ENCODE measurements at regions not wholly inside any gene's neighbourhood (a gene's known extent, or its start where the extent isn't known, plus 50 kb on each side); places are given as distances from the start of the nearest gene placed in this dataset.
"Not testable (repeated sequence)": the region's sequence is repeated elsewhere in the genome, so short reads cannot be mapped to it uniquely, and the experiment has no call there.

DNA sequence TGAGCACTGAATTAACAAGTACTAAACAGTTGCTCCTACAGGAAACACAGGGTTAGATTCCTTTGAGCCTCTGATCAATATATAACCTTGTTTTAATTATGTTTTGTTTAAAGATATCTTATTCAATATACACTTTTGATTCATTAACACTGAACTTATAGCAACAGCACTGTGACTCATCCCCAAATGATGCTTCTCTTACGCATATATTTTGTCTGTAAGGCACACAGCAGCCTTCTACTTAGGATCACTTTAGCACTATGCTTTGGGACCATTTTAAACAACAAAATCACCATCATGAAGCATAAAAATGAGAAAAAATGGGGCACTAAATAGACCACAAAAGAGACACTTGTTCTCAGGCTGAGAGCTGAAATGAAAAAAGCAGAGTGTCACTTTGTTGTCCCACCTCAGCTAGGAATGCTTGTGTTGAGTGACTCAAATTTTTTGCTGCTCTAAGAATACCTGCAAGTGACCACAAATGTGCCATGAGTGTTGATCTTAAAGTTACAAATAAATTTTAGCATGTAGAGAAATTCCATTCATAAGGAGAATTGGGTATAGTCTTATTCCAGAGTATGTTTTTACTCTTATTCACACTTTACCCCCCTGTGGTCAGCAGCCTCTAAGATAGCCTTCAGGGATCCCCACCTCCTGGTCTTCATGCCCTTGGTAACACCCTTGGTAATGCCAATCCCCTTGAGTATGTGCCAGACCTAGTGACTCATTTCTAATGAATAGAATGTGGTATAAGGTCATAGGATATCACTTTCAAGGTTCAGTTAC is 252.7 kb upstream of the IL12B start:
- no peak overlapping the region for H3K4me3 ChIP-seq (ENCODE audit: low read depth, low read length)
- DNase-seq (ENCODE audit: low read depth), result no peak
- TF ChIP-seq, protein P1, sequence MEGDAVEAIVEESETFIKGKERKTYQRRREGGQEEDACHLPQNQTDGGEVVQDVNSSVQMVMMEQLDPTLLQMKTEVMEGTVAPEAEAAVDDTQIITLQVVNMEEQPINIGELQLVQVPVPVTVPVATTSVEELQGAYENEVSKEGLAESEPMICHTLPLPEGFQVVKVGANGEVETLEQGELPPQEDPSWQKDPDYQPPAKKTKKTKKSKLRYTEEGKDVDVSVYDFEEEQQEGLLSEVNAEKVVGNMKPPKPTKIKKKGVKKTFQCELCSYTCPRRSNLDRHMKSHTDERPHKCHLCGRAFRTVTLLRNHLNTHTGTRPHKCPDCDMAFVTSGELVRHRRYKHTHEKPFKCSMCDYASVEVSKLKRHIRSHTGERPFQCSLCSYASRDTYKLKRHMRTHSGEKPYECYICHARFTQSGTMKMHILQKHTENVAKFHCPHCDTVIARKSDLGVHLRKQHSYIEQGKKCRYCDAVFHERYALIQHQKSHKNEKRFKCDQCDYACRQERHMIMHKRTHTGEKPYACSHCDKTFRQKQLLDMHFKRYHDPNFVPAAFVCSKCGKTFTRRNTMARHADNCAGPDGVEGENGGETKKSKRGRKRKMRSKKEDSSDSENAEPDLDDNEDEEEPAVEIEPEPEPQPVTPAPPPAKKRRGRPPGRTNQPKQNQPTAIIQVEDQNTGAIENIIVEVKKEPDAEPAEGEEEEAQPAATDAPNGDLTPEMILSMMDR (IDR thresholded peaks at IDR 0.05; ENCODE audit: insufficient read depth, low read depth, low read length, missing control alignments), result no peak

DNA sequence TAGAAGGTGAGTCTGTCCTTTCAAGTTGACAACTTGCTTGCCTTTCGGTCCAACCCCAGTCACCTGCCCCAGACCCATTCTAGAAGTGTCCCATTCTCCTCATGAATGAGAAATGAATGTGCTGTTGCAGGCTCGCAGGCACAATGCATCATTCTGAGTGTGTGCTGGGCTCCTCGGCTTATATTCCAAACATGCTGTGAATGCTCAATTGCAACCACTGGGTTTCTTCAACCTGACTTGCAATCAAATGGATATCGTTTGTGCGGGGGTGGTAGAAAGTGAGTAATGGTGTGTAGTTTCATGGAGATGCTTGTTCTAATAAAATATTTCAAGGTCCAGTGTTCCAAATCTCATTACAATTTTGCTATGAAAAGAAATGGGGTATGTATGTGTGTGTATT is 256.6 kb upstream of the IL12B start:
- DNase-seq (ENCODE audit: low read depth), result no peak
- H3K4me3 ChIP-seq (ENCODE audit: low read depth, low read length), result no peak overlapping the region
- TF ChIP-seq, protein P1 (IDR thresholded peaks at IDR 0.05; ENCODE audit: insufficient read depth, low read depth, low read length, missing control alignments), result no peak

DNA sequence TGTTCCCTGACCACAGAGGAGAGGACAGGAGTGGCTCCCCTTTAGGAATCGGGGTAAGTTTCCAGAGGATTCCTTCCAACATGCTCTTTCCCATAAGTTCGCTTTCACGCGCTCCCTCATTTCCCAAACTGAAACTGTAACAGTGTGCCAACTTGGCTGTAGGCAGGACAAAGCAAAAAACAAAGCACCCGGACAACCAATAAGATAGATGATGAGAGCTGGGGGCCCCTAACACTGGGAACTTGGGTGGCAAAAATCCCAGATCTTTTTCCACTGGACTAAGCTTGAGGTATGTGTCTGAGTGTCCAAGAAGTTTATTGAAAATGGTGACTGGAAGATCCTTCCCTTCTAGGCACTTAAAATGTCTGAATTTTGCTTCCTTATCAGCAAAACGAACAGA is 258.7 kb upstream of the IL12B start:
- no peak for DNase-seq (ENCODE audit: low read depth)
- TF ChIP-seq, protein P1 (IDR thresholded peaks at IDR 0.05; ENCODE audit: insufficient read depth, low read depth, low read length, missing control alignments), result no peak

DNA sequence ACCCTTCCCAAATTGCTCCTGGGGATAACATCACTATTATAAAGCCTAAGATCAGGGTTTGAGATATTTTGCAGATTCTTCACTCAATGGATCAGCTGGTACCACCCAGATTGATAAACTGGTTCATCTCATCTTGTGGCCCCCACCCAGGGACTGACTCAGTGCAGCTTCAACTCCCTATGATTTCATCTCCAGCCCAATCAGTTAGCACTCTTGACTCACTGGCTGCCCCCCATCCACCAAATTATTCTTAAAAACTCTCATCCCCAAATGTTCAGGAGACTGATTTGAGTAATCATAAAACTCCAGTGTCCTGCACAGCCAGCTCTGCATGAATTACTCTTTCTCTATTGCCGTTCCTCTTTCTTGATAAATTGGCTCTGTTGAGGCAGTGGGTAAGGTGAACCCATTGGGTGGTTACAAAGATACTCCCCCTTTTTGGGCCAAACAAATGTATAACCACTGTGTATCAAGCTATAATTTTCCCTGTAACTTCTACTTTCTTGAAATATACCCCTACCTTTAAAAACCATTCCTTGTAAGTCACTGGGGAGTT is 263.3 kb upstream of the IL12B start:
- TF ChIP-seq, protein P1 (IDR thresholded peaks at IDR 0.05; ENCODE audit: insufficient read depth, low read depth, low read length, missing control alignments), result no peak
- no peak overlapping the region for H3K4me3 ChIP-seq (ENCODE audit: low read depth, low read length)
- no peak for DNase-seq (ENCODE audit: low read depth)

More for the DNA sequence above, 258.7 kb upstream of the IL12B start:
- H3K4me3 ChIP-seq (ENCODE audit: low read depth, low read length), result no peak overlapping the region

DNA sequence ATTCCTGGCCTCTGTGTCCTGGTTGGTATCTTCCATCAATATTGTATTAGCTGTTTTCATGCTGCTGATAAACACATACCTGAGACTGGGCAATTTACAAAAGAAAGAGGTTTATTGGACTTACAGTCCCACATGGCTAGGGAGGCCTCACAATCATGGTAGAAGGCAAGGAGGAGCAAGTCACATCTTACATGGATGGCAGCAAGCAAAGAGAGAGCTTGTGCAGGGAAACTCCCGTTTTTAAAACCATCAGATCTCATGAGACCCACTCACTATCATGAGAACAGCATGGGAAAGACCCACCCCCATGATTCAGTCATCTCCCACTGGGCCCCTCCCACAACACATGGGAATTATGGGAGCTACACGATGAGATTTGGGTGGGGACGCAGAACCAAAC is 265.3 kb upstream of the IL12B start:
- not testable (repeated sequence) for DNase-seq (ENCODE audit: low read depth)

DNA sequence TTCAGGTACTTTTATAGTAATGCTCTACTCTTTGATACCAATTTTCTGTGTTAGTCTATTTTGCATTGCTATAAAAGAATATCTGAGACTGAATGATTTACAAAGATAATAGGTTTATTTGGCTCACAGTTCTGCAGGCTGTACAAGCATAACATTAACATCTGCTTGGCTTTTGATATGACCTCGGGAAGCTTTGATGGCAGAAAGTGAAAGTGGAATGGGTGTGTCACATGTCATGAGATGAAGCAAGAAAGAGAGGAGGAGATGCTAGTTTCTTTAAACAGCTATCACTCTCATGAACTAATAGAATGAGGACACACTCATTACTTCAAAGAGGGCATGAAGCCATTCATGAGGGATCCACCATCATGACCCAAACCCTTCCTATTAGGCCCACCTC is 270.9 kb upstream of the IL12B start:
- H3K4me3 ChIP-seq (ENCODE audit: low read depth, low read length), result no peak overlapping the region
- DNase-seq (ENCODE audit: low read depth), result no peak
- TF ChIP-seq, protein P1 (IDR thresholded peaks at IDR 0.05; ENCODE audit: insufficient read depth, low read depth, low read length, missing control alignments), result no peak

More for the DNA sequence above, 265.3 kb upstream of the IL12B start:
- H3K4me3 ChIP-seq (ENCODE audit: low read depth, low read length), result not testable (repeated sequence)

DNA sequence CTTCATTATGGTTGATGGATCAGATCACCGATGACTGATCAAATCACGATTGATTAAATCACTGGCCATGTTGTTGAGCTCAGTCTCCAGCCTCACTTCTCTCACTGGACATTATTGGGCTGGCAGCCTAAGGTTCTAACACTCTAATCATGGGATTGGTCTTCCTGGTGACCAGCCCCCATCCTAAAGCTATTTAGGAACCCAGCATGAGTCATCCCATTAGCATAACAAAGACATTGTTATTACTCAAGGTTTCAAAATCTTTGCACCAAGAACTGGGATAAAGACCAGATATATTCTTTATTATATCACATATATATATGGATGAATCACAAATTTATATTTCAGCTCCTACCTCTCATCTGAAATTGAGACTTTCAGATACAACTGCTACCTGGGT is 272.1 kb upstream of the IL12B start:
- DNase-seq (ENCODE audit: low read depth), result no peak
- TF ChIP-seq, protein P1 (IDR thresholded peaks at IDR 0.05; ENCODE audit: insufficient read depth, low read depth, low read length, missing control alignments), result no peak
- no peak overlapping the region for H3K4me3 ChIP-seq (ENCODE audit: low read depth, low read length)

All from GM12865 (cell line).